ENCODE measurements at regions not wholly inside any gene's neighbourhood (a gene's known extent, or its start where the extent isn't known, plus 50 kb on each side); places are given as distances from the start of the nearest gene placed in this dataset.
A peak's percentile ranks its signal among the peaks of the same experiment; 100 is the strongest.

GRCh38 chr6:7664003-7664402 is 61.9 kb upstream of the BMP6 start:
- DNase-seq = no peak

GRCh38 chr6:7668936-7669335 is 57.0 kb upstream of the BMP6 start:
- DNase-seq = no peak

GRCh38 chr6:7669742-7670141 is 56.2 kb upstream of the BMP6 start:
- peak; percentile 14 for DNase-seq

- DNase-seq = no peak
Observed at GRCh38 chr6:7671076-7671475, 54.8 kb upstream of the BMP6 start.

GRCh38 chr6:7671581-7671980 is 54.3 kb upstream of the BMP6 start:
- no peak for DNase-seq

- peak; percentile 4 for DNase-seq
Observed at GRCh38 chr6:7672066-7673062, 53.5 kb upstream of the BMP6 start.

- peak; percentile 28 for DNase-seq
Observed at GRCh38 chr6:7673063-7673536, 52.8 kb upstream of the BMP6 start.

GRCh38 chr6:7674291-7674690 is 51.6 kb upstream of the BMP6 start:
- DNase-seq = peak; percentile 4

- DNase-seq = no peak
Observed at GRCh38 chr6:7675353-7675945, 50.5 kb upstream of the BMP6 start.
